CD4-positive, alpha-beta T cell treated with Interleukin-10 for 1 hour (primary cell): ENCODE measurements at regions not wholly inside any gene's neighbourhood (a gene's known extent, or its start where the extent isn't known, plus 50 kb on each side); places are given as distances from the start of the nearest gene placed in this dataset.

ENCODE experiments used
- DNase-seq: peaks from one replicate; pipeline ENCODE4 v3.0.0-alpha.2; 2020

- no peak for DNase-seq
These were observed 129.8 kb upstream of the GPR26 start for GRCh38 chr10:123536176-123536845.

DNA sequence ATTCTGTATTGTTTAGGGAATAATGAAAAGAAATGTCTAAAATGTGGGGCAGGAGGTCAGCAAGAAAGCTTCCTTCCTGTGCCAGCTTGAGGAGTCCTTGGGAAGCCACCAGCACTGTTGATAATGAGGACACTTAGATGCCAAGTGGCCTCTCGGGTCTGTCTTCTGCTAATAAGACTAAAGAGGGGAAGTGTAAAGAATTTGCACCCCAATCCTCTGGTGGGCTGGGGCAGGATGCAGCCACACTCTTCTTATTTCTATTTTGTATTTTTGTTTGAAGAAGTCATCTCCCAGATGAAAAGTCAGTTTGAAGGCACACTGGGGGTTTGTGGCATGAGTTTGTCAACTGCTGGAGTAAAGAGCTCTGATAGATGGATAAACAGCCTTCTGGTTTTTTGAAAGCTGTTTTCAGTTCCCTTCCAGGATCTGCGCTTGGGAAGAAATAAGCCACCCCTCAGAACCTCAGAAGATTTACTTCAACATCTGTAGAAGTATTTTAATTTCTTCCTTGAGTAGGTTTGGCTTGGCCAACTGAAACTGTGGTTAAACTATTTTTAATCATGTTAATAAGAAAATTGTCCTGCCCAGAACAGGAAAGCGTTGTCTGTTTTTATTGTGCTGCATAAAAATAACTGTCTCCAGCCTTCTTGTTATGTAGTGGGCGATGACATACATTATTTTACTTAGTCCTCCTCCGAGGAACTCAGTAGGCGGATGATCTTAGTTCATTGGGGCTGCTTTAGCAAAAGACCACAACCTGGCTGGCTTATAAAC, 128.8 kb upstream of the GPR26 start:
- DNase-seq = no peak

GRCh38 chr10:123538401-123539320, 127.5 kb upstream of the GPR26 start:
- DNase-seq = no peak

DNA sequence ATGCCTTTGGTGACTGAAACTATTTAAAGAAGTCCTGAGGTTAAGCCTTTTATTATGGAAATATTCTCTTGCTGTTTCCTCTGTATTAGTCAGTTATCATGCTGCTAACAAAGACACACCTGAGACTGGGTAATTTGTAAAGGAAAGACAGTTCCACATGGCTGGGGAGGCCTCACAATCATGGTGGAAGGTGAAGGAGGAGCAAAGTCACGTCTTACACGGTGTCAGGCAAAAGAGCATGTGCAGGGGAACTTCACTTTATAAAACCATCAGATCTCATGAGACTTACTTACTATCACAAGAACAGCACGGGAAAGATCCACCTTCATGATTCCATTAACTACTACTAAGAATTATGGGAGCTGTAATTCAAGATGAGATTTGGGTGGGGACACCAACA, 121.2 kb upstream of the GPR26 start:
- no peak for DNase-seq

DNA sequence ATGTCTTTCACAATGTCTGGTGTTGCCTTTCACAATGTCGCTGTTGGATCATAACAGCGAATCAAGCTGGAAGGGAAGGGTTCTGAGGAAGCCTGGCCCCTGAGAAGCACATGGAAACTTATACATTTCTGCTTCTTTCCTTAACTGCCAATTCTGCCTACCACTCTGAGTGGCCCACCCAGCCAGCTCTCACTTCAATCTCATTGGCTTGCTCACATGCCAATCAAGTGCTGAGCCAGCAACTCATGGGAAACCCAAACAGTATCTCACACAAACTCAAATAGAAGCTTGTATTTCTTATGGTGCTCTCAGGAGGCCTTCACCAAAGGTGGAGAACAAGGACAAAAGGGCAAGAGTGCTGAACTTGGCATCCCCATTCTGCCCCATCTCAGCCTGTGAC, 117.4 kb upstream of the GPR26 start:
- no peak for DNase-seq

DNA sequence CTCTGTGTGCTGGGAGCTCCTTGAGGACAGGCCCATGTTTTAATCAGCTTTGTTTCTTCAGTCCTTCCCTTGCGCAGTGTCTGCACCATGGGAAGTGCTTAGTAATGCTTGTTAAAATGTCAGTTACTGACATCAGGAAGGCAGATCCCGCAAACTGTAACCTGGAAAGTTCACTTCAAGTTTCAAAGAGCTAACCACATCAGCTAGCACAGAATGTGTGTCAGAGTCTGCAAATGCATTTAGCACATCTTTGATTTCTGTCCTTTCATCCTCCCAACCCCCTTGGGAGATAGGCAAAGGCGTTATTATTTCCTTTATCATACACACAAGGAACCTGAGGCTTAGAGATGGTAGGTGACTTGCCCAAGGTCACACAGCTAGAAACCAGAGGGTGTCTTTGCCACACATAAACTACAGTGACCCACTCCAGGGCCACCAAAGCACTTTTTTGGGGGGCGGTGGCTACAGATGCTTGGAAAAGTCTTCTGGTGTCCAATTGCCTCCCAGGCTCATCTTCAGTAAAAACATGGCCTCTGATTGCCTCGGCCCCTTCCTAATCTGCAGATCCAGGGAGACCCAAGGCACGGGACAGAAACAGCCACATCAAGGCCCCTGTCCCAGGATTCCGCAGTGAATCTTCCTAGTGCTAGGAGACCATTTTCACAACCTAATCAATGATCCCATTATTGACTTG, 116.2 kb upstream of the GPR26 start:
- no peak for DNase-seq

- DNase-seq = no peak
These were observed 115.5 kb upstream of the GPR26 start for GRCh38 chr10:123550675-123551096.

- DNase-seq = no peak
These were observed 114.9 kb upstream of the GPR26 start for GRCh38 chr10:123551259-123551658.

DNA sequence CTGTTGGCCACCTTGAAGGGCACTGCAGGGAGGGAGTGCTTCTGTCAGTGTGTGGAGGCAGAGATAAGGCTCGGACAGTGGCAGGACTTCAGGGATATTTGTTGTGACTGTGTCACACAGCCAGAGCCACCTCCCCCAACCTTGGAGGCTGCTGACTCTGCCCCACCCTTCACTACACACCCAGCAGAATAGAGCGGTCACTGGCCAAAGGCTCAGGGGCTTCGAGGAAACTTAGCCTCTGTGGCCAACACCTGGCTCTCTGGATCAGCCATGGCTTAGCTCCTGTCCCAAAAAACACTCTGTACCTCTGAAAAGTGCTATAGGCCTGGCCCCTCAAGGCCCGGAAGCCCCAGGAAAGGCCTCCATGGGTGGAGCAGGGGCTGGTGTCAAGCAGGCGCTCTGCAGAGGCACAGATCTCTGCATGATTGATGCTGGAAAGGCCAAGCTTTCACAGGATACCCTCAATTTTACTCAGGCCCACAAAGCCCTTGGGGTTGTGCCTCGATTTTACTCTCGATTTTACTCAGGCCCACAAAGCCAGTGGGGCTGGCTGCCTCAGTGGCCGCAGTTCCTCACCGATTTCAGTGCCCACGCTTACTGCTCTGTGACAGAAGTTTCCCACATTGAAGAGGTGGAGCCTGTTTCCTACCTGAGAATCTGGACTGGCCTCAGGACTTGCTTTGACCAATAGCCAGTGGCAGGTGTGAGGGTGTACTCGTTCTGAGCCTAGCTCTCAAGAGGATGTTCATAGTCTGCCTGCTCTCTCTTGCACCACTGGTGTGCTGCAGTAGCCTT, 113.2 kb upstream of the GPR26 start:
- no peak for DNase-seq

DNA sequence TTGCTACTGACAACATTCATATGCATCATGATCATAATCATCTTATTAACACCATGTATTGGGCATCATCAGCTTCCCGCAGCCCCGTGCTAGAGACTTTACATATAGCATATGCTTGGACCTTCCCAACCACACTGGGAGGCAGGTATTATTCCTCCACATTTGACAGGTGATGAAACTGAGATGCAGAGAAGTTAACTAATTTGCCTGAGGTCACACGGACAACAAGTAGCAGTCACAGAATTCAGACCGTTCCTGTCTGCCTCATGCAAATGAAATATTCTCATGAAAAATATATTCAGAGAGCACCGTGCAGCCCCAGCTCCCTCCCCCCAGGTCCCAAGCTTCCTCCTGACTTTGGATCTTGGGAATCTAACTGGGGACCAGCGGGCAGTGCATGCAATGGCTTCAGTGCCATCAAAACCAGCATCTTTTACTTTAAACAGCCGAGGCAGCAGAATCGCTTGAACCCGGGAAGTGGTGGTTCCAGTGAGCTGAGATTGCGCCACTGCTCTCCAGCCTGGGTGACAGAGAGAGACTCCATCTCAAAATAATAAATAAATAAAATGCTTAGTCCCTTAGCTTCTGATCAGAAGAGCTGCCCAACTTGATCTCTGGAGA, 112.2 kb upstream of the GPR26 start:
- DNase-seq = no peak

DNA sequence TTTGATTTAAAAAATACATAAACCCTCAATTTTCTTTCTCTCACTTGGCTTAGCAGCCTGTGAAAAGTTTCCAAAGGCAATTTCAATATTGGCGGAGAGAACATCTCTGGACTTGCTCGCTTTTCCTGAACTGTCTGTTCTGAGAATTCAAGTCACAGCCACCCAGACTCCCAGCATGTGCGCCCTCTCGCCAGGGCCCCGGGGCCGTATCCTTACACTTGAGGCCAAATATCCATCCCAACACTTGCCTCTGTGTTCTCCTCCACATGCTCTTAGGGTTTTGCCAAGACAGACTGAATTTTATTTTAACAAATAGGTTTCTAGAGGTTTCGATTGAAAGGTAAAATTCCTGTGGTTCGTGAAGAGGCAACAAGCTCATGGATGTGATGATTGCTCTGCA, 111.5 kb upstream of the GPR26 start:
- no peak for DNase-seq

DNA sequence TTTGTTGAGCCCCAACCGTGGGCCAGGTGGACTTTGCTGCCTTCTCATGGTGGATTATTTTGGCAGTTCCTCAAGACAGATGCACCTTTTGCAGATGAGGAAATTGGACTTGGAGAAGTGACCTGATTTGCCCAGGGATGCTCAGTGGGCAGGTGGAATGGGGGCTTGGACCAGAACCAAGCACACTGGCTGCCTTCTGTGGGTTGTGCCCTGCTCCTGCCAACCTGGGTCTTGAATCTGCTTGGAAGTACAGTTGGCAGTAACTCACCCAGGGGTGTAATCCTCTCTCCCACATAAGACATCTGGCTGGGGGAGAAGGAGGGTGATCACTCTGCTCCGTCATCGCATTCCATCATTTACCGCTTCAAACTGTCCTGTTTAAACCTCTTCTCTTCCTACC, 110.5 kb upstream of the GPR26 start:
- no peak for DNase-seq

DNA sequence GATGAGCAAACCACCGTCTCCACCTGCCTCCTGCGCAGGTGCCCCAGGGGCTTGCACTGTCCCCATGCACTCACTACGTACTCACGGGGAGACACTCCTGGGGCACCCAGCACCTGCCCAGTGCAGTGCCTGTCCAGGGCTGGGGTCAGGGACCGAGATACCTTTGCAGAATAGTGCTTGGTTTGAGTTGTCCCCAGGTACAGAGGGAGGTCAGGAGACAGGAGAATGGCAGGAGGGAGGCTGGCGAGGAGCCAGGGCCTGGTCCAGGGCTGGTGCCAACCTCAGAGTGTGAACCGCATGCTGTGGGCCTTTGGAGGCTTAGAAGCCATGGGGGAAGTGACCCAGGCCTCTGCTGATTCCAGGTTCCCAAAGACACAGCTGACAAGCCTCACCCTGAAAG, 110.1 kb upstream of the GPR26 start:
- DNase-seq = no peak

DNA sequence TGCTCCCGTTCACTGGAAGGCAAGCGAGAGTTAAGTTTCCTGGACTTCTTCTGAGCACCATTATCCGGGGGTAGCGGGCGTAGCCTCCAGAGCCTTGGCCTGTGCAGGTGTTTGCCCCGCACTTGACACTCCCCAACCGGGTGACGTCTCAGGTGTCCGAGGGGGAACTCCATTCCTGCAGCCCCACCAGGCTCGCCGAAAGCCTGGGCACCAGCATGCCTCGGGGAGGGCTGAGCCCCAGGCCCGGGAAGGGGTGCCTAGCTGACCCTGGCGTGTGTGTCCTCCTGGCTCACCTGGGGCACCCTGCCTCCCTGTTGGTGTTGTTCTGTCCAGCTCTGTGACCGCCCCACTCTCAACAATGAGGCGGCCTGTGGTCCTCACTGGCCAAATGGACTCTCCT, 109.4 kb upstream of the GPR26 start:
- DNase-seq = no peak

DNA sequence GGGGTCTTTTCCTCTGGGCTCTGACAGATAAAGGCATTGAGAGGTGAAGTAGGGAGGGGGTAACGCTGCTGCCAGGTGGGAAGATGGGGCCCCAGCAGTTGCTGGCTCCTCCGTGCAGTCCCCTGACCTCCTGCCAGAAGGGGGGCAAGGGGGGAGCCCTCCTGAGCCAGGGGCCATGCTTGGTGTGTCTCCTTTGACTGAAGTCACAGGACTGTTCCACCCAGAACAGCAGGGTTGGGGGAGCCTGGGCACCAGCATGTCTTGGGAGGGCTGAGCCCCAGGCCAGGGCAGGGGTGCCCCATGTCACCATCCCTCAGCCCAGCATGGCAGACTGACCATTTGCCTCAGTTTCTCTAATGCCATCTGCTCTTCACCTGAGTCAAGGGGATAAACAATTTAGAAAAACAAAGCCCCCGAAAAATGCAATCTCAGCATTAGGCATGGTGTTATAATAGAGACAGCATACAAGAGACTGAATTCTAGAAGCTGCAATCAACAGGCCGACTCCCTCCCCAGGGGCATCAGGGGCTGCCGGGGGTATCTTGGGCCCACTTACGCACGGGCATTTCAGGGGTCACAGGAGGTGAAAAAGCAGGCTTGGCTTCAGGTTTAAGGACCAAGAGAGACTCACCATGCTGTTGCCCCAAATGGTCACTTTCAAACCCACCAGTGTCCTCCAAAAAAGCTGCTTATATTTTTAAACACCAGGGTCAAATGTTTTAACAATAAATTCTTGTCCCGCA, 108.6 kb upstream of the GPR26 start:
- no peak for DNase-seq

GRCh38 chr10:123558651-123559050, 107.5 kb upstream of the GPR26 start:
- no peak for DNase-seq

GRCh38 chr10:123559066-123559822, 106.9 kb upstream of the GPR26 start:
- DNase-seq = peak; percentile 66

- no peak for DNase-seq
These were observed 106.4 kb upstream of the GPR26 start for GRCh38 chr10:123559823-123560092.

DNA sequence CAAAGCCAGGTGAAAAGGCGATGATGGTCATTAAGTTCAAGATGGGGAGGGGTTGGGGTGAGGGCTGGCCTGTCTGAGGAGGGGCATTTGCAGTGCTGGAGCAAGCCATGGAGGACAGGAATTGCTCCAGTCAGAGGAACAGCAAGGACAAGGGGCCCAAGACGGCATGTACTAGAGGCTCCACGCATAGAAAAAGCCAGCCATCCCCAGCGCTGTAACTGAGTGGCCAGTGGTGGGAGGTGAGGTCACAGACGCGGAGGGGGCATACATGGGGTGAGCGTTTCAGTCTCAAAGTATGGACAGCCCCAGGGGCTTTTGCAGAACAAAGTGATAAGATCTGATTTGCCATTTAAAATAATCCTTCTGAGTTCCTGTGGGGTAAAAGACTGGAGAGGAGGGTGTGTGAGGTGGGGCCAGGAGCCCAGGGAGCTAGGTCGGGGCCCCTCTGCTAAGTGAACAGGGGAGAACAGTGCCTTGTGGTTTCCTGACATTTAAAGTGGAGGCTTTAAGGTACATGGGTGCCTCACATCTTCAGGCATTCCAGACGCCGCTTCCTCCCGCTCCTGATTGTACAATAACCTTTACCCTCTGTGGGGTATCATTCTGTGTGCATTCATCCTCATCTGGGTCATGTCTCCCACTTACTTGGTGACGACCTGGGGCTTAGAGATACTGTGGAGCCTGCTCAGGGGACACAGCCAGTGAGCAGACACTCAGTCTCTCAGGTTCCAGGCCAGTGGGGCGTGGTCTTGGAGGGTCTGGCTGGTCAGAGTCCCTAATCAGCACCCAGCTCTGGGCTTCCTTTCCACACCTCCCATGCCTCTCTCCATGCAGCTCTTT, 105.6 kb upstream of the GPR26 start:
- DNase-seq = no peak

DNA sequence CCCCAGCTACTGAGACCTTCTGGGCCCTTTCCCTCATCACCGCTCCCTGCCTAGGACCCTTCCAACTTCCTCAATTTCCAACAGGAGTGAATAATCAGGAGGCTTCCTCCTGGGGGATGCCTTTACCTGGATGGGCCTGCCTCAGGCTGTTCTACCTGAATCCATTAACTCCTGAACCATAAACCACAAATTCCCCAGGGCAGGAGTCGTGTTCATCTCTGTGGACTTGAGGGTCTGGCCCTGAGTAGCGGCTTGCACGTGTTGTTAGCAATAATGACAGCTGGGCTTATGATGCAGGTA, 105.1 kb upstream of the GPR26 start:
- no peak for DNase-seq
